ENCODE measurements at regions not wholly inside any gene's neighbourhood (a gene's known extent, or its start where the extent isn't known, plus 50 kb on each side); places are given as distances from the start of the nearest gene placed in this dataset.
A peak's percentile ranks its signal among the peaks of the same experiment; 100 is the strongest.

DNA sequence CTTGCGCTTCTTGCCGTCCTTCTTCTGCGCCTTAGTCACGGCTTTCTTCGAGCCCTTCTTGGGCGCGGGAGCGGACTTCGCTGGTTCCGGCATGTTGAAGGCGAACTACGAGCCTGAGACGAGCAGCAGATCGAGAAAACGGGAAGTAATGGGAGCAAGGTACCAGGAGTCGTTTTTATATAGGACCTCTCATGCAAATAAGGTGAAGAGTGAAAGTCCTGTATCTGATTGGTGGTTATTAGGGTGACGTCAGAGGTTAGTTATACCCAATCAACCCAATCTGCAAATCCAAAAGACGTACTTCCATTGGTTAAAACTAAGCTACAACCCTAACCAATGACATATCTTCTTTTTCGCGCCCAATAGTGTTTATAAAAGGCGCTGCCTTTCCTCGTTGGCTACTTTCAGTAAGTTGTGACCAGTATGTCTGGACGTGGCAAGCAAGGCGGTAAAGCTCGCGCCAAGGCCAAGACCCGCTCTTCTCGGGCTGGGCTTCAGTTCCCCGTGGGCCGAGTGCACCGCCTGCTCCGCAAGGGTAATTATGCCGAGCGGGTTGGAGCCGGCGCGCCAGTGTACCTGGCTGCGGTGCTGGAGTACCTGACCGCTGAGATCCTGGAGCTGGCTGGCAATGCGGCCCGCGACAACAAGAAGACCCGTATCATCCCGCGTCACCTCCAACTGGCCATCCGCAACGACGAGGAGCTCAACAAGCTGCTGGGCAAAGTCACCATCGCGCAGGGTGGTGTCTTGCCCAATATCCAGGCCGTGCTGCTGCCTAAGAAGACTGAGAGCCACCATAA lies 100.6 kb upstream of the PRSS16 start (continued):
- TF ChIP-seq CBX2 (IDR thresholded peaks at IDR 0.05; ENCODE audit: borderline replicate concordance, low read depth) (no peak), HES2 (IDR thresholded peaks at IDR 0.05) (no peak), EP300 (IDR thresholded peaks at IDR 0.05) (no peak), CBX8 (IDR thresholded peaks at IDR 0.05) (no peak), FOXS1 (CRISPR knock-in tag; IDR thresholded peaks at IDR 0.05) (no peak), CHD2 (IDR thresholded peaks at IDR 0.05; ENCODE audit: low read length, partially characterized antibody) (no peak), MAZ (IDR thresholded peaks at IDR 0.05; ENCODE audit: borderline replicate concordance, low read depth, low read length) (no peak), NPAS2 (CRISPR knock-in tag; IDR thresholded peaks at IDR 0.05; ENCODE audit: borderline replicate concordance) (no peak), RNF2 (IDR thresholded peaks at IDR 0.05; ENCODE audit: borderline replicate concordance, low read depth) (no peak), EHMT2 (IDR thresholded peaks at IDR 0.05; ENCODE audit: low read depth) (no peak), JUN (IDR thresholded peaks at IDR 0.05) (peak; percentile 83 to 93), CTCF (IDR thresholded peaks at IDR 0.05) (no peak), BHLHE40 (IDR thresholded peaks at IDR 0.05; ENCODE audit: low read depth, low read length) (no peak), CEBPB (IDR thresholded peaks at IDR 0.05) (peak in 1 of 2 experiments; percentile 49; a peak in 1 of 4 replicates), KDM5A (IDR thresholded peaks at IDR 0.05) (no peak), HOXA7 (CRISPR knock-in tag; IDR thresholded peaks at IDR 0.05) (no peak)
- TF ChIP-seq, protein P1, sequence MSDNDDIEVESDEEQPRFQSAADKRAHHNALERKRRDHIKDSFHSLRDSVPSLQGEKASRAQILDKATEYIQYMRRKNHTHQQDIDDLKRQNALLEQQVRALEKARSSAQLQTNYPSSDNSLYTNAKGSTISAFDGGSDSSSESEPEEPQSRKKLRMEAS (IDR thresholded peaks at IDR 0.05): peak; percentile 50; the same call in 1 of the 2 replicates

DNA sequence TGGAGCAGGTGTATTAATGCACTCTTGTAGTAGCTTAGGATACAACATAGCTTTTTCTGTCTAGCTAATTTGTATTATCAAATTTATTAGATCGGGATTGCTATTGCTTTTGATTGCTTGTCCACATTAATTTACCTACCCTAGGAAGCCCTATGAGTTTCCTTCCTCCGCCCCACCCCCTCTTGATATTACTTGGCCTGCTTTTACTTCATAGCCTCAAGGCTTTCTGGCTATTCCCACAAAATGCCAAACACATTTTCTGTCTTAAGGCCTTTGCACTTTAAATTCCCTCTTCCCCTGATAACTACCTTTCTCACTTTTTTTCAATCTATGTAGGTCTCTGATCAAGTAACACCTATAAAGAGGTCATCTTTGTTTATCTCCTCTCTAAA lies 99.1 kb upstream of the PRSS16 start:
- Histone ChIP-seq H3K27ac (peak overlapping the region in 1 of 2 experiments; percentile 92; a peak in 2 of 6 replicates), H3K4me2 (no peak overlapping the region; the same call in 2 of the 3 replicates), H3K4me3 (no peak overlapping the region), H3K4me1 (peaks cover 15% of the 10 kb centered on the region; the same call in 2 of the 3 replicates), H3K9me3 (no peaks in the 10 kb centered on the region)
- 98% methylated on average over 2 of the region's 2 CpGs for WGBS (ENCODE audit: missing lambda C conversion rate)
- FAIRE-seq (no peak), ATAC-seq (no peak), DNase-seq (ENCODE audit: low read depth in 1 of 2, low spot score in 1 of 2) (no peak)
- ChIA-PET CTCF (interaction anchor here (0.5 to 5.6 kb wide), 2 partner anchors 12 to 1899 kb away, joined by 3 to 32 read pairs; no protein-coding TSS in a partner anchor), POLR2A (interaction anchor here (0.7 to 7.9 kb wide), 3 partner anchors 16 to 29 kb away, joined by 9 to 226 read pairs (median 12); a partner anchor contains a TSS)
- no peak for TF ChIP-seq ZFP36 (IDR thresholded peaks at IDR 0.05; ENCODE audit: borderline replicate concordance, partially characterized antibody)
- no peak for TF ChIP-seq RFX5 (IDR thresholded peaks at IDR 0.05)
- TF ChIP-seq HES2 (IDR thresholded peaks at IDR 0.05): no peak
- TF ChIP-seq PHF8 (IDR thresholded peaks at IDR 0.05; ENCODE audit: borderline replicate concordance, low read depth): no peak

DNA sequence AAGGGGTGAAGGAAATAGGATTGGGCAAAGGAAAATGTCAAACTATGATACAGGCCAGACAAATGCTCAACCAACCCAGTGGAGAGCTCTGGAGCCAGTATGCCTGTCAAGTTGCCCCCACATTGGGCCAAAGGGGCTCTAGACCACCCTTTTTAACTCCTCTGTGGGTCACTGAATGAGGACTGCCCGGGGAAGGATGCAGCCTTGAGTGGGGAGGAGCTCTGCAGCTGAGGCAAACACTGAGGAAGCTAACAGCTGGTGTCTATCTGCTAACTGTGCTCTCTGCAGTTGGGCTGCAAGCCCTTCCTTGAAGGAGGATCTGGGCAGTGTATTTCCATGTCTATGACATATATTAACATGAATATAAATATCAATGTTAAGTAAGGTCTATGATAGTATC lies 98.4 kb upstream of the PRSS16 start:
- DNase-seq (ENCODE audit: low read depth in 1 of 2, low spot score in 1 of 2): no peak
- H3K4me1 ChIP-seq: peaks cover 7% of the 10 kb centered on the region; the same call in 2 of the 3 replicates
- FAIRE-seq: no peak
- TF ChIP-seq EHMT2 (IDR thresholded peaks at IDR 0.05; ENCODE audit: low read depth) (no peak), CHD4 (IDR thresholded peaks at IDR 0.05; ENCODE audit: borderline replicate concordance) (no peak), TP53 (CRISPR knock-in tag; IDR thresholded peaks at IDR 0.05) (no peak), MYC (IDR thresholded peaks at IDR 0.05; ENCODE audit: borderline replicate concordance, low read length) (no peak), EHF (CRISPR knock-in tag; IDR thresholded peaks at IDR 0.05) (no peak), EP300 (IDR thresholded peaks at IDR 0.05) (no peak), MAZ (IDR thresholded peaks at IDR 0.05; ENCODE audit: borderline replicate concordance, low read depth, low read length) (no peak), HOXB5 (CRISPR knock-in tag; IDR thresholded peaks at IDR 0.05) (no peak), JUNB (IDR thresholded peaks at IDR 0.05) (no peak), PBX3 (IDR thresholded peaks at IDR 0.05) (no peak), KDM1A (IDR thresholded peaks at IDR 0.05; ENCODE audit: low read depth) (no peak), MAFK (IDR thresholded peaks at IDR 0.05; ENCODE audit: partially characterized antibody) (no peak), FOSL2 (IDR thresholded peaks at IDR 0.05) (no peak), FOSL2 (CRISPR knock-in tag; IDR thresholded peaks at IDR 0.05) (no peak), NFE2L2 (conservative IDR thresholded peaks at IDR 0.05; ENCODE audit: low read length) (no peak)

More for the DNA sequence above, 98.4 kb upstream of the PRSS16 start:
- no peak for ATAC-seq
- POLR2A ChIA-PET: interaction anchor here (1.8 to 7.9 kb wide), 2 partner anchors 17 to 658 kb away, joined by 5 to 226 read pairs; a partner anchor contains a TSS
- no peak overlapping the region for H3K4me3 ChIP-seq
- WGBS (ENCODE audit: missing lambda C conversion rate): no CpG with 5 or more reads among the region's 1 CpG
- no peak overlapping the region for H3K4me2 ChIP-seq
- H3K27ac ChIP-seq: no peak overlapping the region
- CTCF ChIA-PET: interaction anchor here (1.1 to 5.6 kb wide), 2 partner anchors 12 to 22 kb away, joined by 4 to 32 read pairs; no protein-coding TSS in a partner anchor
- no peaks in the 10 kb centered on the region for H3K9me3 ChIP-seq

Data from A549 (cell line).